ENCODE measurements at regions not wholly inside any gene's neighbourhood (a gene's known extent, or its start where the extent isn't known, plus 50 kb on each side); places are given as distances from the start of the nearest gene placed in this dataset.

DNA sequence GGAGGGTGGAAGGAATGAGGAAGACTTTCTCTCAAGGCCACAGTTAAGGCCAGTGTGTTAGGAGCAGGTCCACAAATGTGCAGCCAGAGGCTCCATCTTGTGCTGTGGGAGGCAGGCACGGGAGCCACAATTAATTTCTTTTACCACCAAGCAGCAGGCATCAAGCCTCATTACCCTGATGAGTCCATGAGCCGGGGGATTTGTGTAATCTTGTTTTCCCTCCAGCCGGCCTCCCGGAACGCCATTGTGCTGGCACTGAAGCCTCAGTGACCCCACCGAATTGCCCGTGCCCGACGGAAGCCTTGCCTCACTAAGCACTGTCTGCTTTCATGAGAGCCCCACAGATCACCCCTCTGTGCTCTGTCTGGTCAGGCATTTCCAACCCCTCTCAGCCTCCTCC lies 154.7 kb upstream of the STX18 start:
- in situ Hi-C loops (cut with HindIII; ENCODE audit: low sequenced_read_pairs), result no loop called here

DNA sequence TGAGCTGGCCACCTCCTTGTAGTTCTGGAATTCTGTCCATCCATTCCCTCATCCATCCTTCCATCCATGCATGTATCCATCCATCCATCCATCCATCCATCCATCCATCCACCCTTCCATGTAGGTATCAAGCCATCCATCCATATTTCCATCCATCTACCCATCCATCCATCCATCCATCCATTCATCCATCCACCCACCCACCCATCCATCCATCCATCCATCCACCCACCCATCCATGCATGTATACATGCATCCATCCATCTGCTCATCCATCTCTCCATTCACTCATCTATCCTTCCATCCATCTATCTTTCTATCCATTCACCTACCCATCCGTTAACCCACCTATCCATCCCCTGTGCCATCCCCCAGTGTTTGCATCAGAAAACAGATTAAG lies 153.6 kb upstream of the STX18 start:
- in situ Hi-C loops (cut with HindIII; ENCODE audit: low sequenced_read_pairs), result no loop called here

DNA sequence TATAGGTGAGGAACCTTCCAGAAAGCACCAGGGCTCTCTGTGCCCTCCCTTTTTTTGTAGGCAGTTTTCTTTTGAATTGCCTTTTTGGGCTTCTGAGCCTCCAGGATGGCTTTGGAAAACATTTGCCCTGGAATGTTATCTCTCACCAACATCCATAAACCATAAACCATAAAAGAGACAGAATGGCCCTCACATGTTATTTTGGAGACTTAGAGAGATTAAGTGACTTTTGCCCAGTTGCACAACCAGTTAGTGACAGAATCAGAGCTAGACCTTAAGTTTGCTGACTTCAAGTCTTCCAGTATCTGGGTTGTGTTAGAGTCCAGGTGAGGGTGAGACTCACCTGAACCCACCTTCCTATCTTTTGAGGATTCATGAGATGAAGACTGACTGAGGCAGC lies 153.0 kb upstream of the STX18 start:
- in situ Hi-C loops (cut with HindIII; ENCODE audit: low sequenced_read_pairs), result no loop called here

DNA sequence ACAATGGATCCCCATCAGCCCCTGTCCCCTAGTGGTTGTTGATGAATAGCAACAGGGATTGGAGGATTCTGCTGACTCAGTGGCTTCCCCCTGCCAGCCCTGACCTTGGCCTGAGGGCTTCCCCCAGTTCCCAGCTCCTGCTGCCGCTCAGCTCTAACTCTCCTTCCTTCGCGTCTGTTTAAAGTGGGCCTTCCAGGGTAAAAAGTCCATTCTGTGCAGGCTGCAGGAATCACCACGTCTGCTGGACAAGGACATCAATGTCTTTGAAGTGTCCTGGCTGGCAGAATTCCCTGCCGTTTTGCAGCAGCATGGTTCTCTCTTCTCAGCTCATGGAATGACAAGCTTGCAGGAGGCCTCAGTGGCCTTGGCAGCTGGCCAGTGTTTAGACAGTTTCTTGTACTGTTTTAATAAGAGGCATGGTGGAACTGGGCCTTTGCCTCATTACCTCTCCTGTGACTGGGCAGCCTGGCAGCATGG lies 152.5 kb upstream of the STX18 start:
- in situ Hi-C loops (cut with HindIII; ENCODE audit: low sequenced_read_pairs), result no loop called here

DNA sequence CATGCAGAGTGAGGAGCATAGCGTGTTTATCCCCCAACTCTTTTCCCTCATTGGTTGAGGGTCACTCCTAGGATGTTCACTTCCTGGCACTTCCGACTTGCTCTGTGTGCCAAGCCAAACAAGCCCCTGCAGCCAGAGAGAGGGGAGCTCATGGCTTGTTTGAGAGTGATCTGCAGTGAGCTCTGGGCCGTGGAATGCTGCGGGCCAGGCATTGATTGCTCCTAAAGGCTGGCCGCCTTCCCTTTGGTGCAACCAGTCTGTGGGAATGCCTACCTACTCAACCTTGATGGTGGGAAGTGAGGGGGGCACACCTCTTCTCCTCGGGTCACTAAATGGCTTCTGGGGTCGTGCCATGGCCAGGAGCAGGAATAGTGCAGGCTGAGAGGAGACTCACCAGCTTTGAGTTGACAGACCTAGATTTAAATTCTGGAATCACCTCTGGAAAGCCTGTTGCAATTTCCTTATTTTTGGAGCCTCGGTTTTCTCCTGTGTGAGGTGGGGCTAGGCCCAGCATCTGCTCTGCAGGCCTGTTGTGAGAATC lies 152.0 kb upstream of the STX18 start:
- in situ Hi-C loops (cut with HindIII; ENCODE audit: low sequenced_read_pairs), result no loop called here

DNA sequence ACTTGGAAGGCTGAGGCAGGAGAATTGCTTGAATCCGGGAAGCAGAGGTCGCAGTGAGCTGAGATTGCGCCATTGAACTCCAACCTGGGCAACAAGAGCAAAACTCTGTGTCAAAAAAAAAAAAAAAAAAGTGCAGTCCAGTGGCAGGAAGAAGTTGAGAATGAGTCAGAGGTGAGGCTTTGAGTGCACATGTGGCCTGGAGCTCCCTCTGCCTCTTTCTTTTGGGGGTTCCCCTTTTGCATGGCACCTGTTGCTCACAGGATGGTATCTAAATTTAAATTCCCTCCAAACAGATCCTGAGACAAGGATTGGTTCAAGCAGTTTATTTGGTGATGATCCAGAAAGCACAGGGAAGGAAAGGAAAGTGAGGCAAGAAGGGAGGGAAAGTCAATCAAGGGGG lies 151.4 kb upstream of the STX18 start:
- in situ Hi-C loops (cut with HindIII; ENCODE audit: low sequenced_read_pairs), result no loop called here

DNA sequence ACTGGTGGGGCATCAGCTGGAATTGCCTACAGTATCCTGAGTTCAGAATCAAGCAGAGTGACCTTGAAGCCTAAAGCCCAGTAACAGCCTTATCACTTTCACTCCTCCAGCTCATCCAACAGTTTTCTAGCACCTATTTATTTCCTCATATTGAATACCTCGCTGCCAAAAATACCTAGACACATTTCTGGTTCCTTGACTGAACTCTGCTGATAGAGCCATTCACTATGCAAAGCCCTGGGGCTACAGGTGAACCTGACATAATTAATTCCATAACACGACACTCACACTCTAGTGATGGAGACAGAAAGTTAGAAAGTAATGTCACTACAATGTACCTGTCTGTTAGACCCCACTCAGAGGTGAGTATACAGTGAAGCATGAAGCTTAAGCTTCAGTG lies 149.0 kb upstream of the STX18 start:
- in situ Hi-C loops (cut with HindIII; ENCODE audit: low sequenced_read_pairs), result no loop called here

DNA sequence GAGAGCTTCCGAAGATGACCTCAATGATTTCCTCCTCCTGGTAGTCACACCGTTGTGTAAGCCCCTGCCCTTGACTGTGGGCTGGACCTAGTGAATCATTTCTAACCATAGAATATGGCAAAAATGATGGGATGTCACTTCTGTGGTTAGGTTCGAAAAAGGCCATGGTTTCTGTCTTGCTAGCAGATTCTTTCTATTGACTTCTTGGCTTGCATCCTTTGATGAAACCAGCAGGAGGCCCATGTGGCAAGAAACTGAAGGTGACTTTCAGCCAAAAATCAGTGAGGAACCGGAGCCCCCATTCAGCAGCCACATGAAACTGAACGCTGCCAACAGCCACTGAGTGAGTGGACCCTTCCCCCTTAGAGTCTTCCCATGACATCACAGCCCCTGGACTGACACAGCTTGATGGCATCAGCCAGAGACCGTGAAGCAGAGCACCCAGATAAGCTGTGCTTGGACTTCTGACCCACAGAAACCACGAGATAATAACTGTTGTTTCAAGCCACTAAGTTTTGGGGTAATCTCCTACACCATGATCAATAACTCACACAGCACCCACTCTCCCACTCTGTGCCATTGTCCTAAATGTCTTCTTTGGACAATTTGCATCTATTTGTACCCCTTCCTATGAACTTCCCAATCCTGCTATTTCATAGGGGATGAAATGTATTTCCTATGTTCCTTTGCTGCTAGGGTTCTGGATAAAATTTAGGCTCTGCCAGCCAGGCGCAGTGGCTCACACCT lies 148.0 kb upstream of the STX18 start:
- in situ Hi-C loops (cut with HindIII; ENCODE audit: low sequenced_read_pairs), result no loop called here

DNA sequence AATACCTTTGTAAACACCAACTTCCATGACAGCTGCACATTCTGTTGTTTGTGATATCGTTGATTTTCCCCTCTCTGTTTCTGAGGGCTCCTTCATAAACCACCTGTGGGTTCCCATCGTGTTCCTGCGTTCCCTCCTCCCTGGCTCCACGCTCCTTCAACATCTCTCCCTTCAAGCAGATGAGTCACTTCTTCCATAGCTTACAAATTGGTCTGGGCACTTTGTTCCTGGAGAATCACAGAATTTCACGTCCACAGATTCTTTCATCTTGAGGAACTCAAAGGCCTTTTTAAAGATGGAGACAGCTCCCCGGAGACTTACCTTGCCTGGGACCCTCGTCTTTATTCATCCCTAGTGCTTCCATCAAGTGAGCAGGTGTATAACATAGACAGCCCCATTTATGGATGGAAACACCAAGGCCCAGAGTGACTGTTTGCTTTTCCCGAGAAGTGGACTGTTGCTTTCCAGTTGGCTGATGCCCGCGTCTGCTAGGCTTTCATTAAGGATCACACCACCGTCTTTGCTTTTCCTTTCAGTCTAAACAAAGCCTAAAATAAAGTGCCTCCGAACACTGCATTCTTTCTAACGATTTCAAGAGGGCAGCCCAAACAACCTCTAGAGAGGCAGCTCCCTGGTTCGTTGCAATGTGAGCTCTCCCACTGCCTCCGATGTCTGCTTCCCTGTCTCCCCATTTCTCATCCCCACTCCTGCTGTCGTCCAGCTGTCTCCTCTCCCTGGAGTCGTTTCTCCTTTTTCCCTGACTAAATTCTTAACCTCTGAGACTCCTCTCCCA lies 146.3 kb upstream of the STX18 start:
- in situ Hi-C loops (cut with HindIII; ENCODE audit: low sequenced_read_pairs), result no loop called here

DNA sequence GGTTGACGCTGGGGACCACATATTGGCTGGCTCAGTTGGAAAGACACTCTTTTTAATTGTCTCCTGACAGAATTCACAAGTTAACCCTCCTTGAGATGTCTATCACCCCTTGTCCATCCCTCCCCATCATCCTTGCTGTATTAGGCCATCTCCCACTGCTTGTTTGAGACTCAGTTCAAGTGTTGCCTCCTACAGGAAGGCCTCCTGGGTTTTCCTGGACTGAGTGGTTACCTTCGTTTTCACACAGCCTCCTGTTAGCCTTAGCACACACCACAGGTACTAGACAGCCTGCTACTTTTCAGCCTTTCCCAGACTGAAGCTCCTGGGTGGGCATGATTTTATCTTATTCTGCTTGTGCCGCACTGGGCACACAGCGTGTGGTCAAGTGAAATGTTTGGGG lies 145.3 kb upstream of the STX18 start:
- in situ Hi-C loops (cut with HindIII; ENCODE audit: low sequenced_read_pairs), result no loop called here

DNA sequence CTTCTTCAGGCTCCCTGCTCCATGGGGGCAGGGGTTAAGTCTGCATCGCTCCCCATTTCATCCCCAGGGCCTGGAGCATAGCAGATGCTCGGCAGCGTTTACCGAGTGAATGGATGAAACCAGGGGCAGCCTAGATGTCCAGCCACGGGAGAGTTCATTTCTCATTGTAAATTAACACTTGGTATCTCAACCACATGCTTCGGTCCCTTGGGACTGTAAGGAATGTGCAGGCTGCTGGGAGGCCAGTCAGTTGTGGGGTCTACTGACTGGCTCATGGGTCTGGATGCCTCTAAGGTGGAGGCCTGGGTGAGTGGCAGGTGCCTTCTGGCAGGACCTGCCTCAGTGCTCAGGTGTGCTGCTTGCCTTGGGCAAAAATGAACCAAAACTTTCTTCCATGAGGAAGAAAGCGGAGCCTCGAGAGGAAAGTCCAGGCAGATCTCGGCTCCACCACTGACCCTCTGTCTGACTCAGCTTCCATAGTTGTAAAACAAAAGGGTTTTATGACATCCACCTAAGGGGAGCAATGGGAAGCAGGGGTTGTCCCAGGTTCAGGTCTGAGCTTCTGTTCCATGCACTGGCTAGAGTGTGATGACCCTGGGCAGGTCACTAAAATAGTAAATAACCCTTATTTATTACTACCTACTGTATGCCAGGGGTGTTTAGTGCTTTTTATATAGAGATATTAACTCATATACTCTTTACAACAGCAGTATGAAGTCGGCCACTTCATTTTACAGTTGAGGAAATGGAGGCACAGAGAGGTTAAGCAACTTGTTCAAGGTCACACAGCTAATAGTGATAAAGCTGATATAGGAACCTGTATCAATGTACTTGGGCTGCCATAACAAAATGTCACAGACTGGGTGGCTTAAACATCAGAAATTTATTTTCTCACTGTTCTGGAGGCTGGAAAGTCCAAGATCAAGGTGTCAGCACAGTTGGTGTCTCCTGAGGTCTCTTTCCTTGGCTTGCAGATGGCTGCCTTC lies 144.3 kb upstream of the STX18 start:
- in situ Hi-C loops (cut with HindIII; ENCODE audit: low sequenced_read_pairs), result no loop called here

DNA sequence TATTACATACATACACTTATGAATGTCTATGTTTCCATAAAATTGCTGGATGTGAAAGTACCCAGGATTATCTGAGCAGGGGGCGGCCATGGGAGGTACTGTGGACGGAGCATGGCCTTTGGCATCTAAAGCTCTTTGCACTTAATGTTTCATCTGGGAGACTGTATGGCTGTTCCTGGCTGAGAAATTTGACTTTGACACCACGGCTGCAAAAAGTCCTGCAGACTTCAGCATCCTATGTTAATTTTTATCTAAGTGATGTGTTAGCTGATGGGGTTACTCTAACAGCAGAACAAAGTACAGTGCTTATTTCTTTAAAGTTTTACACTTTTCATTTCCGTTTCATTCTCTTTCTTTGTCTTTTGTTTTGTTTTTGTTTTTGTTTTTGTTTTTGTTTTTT lies 139.8 kb upstream of the STX18 start:
- in situ Hi-C loops (cut with HindIII; ENCODE audit: low sequenced_read_pairs), result no loop called here

DNA sequence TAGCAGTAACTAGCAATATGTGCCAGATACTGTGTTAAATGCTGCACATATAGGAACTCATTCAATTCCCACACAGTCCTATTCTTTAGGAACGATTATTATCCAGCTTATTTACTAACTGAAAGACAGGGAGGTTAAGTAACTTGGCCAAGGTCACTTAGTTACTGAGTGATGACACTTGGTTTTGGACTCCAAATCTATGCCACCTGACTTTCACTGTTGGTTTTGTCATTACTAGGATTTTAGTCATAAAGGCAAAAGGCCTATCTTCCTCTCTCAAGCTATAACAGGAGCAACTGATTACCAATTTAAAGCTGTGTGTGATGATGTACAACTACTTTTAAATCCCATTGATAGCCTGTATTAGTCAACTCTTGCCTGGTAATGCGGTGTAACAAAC lies 138.9 kb upstream of the STX18 start:
- in situ Hi-C loops (cut with HindIII; ENCODE audit: low sequenced_read_pairs), result no loop called here

DNA sequence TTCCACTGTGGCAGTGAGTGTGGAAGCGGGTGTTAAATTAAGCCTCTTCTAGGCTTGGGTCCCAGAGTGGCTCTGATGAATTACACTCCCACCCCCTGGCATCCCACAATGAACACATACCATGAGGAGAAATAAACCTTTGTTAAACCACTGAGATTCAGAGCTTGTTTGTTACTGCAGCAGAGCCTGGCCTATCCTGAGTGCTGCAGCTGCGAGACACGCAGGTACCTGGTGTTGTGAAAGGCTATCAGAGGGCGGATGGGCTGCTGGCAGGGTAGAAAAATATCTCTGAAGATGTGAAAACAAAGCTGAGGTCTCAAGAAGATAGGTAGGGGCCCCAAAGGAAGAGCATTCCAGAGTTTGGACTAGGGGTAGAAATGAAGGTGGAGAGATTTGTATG lies 138.4 kb upstream of the STX18 start:
- in situ Hi-C loops (cut with HindIII; ENCODE audit: low sequenced_read_pairs), result no loop called here

DNA sequence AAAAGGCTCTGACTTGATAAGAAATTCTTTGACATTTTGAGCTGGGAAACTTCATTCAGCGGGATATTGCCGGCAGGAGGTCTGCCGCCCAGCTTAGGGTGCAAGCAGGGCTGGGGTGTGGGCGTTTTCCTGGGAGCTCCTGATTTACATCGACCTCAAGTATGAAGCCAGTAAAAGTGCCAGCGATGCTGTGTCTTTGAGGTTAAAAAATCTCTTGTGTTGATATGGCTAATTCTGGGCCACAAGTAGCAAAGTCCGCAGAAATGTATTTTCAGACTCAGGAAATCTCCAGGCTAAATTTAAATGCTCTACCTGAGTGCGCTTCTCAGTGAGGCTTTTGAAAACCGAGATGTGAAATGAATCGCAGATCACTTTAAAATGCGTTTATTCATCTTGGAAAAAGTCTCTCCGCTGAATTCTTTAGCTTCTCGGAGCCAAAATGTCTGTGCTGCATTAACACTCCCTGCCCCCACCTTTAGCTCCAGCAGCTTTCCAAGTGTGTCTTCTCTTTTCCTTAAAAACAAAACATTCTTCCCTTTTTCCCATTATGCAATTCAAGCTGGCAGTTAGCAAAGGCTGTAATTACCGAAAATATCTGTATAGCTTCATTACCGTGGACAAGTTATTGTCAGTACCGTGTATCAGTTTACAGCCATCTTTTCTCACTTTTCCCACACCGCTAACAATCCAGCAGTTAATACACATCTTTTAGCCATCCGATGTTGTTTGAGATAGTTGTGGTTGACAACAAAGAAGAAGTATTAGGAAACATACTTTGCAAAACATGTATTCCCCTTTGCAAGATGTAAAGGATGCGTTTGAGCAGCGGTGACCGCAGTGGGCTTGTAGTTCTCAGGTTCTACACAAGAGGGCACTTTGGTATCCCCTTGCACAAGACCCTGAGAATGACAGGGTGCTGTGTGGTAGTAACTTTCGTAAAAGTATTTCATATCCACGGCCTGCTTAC lies 136.0 kb upstream of the STX18 start:
- in situ Hi-C loops (cut with HindIII; ENCODE audit: low sequenced_read_pairs), result no loop called here

DNA sequence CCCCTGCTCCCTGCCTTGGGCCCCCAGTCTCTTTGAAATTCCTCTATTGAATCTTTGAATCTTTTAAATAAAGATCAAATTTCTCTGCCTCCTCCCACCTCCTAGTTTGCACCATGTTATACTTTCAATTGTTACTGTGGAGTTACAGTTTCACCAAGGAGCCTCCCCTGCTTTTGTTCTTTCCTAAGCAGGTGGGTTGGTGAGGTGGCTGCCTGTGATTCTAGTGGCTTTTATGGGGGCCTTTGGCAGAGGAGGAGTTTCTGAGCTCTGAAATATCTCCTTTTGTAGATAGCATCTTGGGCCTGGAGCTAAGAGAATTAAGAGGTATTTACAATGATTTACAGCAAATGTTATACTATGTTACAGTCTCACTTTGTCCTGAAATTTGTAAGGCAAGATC lies 133.8 kb upstream of the STX18 start:
- in situ Hi-C loops (cut with HindIII; ENCODE audit: low sequenced_read_pairs), result no loop called here

DNA sequence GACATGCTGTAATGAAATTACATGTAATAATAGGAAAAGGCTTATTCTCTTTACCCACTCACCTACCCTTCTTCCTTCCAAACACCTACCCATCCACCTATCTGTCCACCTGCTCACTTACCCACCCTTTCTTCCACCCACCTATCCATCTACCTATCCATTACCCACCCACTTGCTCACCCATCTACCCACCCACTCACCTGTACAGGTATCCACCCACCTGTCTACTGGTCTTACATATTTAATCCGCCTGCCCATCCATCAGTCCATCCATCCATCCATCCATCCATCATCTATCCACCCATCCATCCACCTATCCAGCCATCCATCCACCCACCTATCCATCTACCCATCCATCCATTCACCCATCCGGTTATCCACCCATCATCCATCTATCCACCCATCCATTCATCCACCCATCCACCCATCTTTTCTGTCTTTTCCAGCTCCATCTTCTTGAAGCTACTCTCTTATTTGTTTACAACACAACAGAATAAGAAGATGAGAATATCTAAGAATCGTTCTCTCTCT lies 133.3 kb upstream of the STX18 start:
- in situ Hi-C loops (cut with HindIII; ENCODE audit: low sequenced_read_pairs), result no loop called here

DNA sequence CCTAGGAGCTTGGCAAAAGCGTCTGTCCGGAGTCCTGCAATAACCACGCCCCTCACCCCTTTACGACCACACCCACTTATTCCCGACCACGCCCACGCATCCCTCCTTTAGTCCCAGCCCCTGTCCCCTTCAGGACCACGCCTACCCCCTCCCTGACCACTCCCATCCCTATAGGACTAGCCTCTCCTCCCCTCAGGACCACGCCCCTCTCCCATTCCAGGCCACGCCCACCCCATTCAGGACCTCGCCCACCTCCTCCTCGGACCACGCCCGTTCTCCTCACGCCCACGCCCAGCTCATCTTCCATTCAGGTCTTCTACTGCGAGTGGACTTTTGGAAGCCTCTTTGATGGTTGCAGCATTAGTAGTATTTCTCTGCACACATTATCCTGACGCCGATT lies 131.2 kb upstream of the STX18 start:
- in situ Hi-C loops (cut with HindIII; ENCODE audit: low sequenced_read_pairs), result no loop called here

DNA sequence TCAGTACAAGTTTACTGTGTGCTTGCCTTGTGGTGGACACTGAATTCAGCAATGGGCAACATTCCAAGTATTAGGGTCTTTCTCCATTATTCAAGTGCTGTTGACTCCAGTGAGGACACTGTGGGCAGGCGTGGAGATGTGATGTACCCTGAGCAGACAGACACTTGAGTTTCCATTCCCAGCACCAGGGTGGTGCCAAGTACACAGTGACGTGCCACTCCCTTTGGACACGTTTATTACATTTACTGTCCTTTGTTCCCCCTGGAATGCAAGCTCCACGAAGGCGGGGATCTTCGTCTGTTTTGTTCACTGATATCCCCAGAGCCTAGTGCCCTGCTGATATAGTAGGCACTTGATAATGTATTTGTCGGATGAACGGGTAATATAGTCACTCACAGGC lies 130.6 kb upstream of the STX18 start:
- in situ Hi-C loops (cut with HindIII; ENCODE audit: low sequenced_read_pairs), result no loop called here

All from endothelial cell of hepatic sinusoid (primary cell).